Heart left ventricle (tissue), 16 donors: ENCODE measurements at regions not wholly inside any gene's neighbourhood (a gene's known extent, or its start where the extent isn't known, plus 50 kb on each side); places are given as distances from the start of the nearest gene placed in this dataset.

Experiments
- ATAC-seq, 4 donors: fragments of 200-7000 bp; cut with Tn5 transposase; one replicate each; pipeline ENCODE4 v1.9.1; 2020 to 2022; ENCODE audit warnings: moderate library complexity in 4 of 4, mild to moderate bottlenecking in 3 of 4, moderate number of reproducible peaks in 1 of 4
- DNase-seq, 5 donors: peaks; one replicate each; pipeline ENCODE4 v3.0.0-alpha.2; 2020
- H3K27ac ChIP-seq, 12 donors: fragments of 200-600 bp; sonication (generic) in 4 of 12; one replicate each; pipeline versions ENCODE4 v1.5.0 to v1.8.0; 2016 to 2022; ENCODE audit warnings: mild to moderate bottlenecking in 2 of 12
- H3K27me3 ChIP-seq, 9 donors: fragments of 200-600 bp; sonication (generic) in 2 of 9; one replicate each; pipeline versions ENCODE4 v1.5.1 to v1.8.0; 2016 to 2022; ENCODE audit warnings: mild to moderate bottlenecking in 3 of 9
- H3K36me3 ChIP-seq, 9 donors: fragments of 200-600 bp; sonication (generic) in 2 of 9; one replicate each; pipeline versions ENCODE4 v1.5.0 to v1.8.0; 2018 to 2022; ENCODE audit warnings: mild to moderate bottlenecking in 2 of 9
- H3K4me1 ChIP-seq, 12 donors: fragments of 200-600 bp; sonication (generic) in 4 of 12; one replicate each; pipeline versions ENCODE4 v1.5.0 to v1.8.0; 2016 to 2022; ENCODE audit warnings: mild to moderate bottlenecking in 3 of 12
- H3K4me3 ChIP-seq, 12 donors: fragments of 200-600 bp; sonication (generic) in 4 of 12; one replicate each; pipeline versions ENCODE4 v1.5.0 to v1.8.0; 2017 to 2022; ENCODE audit warnings: mild to moderate bottlenecking in 9 of 12, moderate library complexity in 4 of 12
- H3K9me3 ChIP-seq, 12 donors: fragments of 200-600 bp; sonication (generic) in 4 of 12; one replicate each; pipeline versions ENCODE4 v1.5.0 to v1.8.0; 2016 to 2022; ENCODE audit warnings: mild to moderate bottlenecking in 1 of 12
- POLR2A ChIP-seq, 2 donors: fragments of 450-650 bp; IDR thresholded peaks; one replicate each; pipeline ENCODE4 v1.6.1; 2017; ENCODE audit warnings: antibody characterized with exemption in 2 of 2, mild to moderate bottlenecking in 2 of 2, moderate library complexity in 2 of 2
- WGBS, 4 donors: extraction: QIAGEN DNeasy Blood & Tissue Kit in 2 of 4; methylation state at CpG; one replicate each; pipeline versions ENCODE4 v1.1.5 to v1.1.7; 2013 to 2018; 5-methylcytosine and 5-hydroxymethylcytosine counted together
- intact Hi-C, 10 donors: fragments of 100-400 bp; cut with DNase I; formaldehyde crosslinking; loops; one replicate each; pipeline versions ENCODE4 v1.11.1 to v1.14.2; 2022
- TF ChIP-seq, protein P1 (sequence below), 12 donors: fragments of 200-600 bp; sonication (generic) in 4 of 12; IDR thresholded peaks; one replicate each; pipeline versions ENCODE4 v1.5.0 to v1.8.0; 2018 to 2022; ENCODE audit warnings: antibody characterized with exemption in 12 of 12, mild to moderate bottlenecking in 5 of 12
- donor health status: ischemic (EF 13 %, LVEDD 7.1; RV severe dilation, severe dysfunction).
- donor health status: healthy with polysubstance abuse.
- donor health status: DM: no; HTN: yes; CAD: no.
- donor health status: DM: no; HTN: no; CAD: no.
- donor health status: ischemic (EF 25% LVEDD 6.9; RV normal size, moderate dysfunction).
- donor health status: ischemic (EF 25% LVEDD 5.7; RV mildly dilated, moderate dysfunction).
- donor health status: healthy.
- donor health status: DM: yes; HTN: yes; CAD: no.
- donor health status: ischemic (EF 35%, LVEDD 5.7; RV mildly dilated, moderate dysfunction).
- donor health status: nonischemic (EF 11% LVEDD 7.7; RV severe dilation, severe dysfunction).
- donor health status: DM: yes; HTN: yes; CAD: no.
- donor health status: PGD.
- donor health status: ischemic (EF 29% LVEDD 5.4; RV normal size, mild dysfunction).
- donor health status: nonischemic (EF 23%, LVEDD 6.1; RV moderate dilation, normal function).

DNA sequence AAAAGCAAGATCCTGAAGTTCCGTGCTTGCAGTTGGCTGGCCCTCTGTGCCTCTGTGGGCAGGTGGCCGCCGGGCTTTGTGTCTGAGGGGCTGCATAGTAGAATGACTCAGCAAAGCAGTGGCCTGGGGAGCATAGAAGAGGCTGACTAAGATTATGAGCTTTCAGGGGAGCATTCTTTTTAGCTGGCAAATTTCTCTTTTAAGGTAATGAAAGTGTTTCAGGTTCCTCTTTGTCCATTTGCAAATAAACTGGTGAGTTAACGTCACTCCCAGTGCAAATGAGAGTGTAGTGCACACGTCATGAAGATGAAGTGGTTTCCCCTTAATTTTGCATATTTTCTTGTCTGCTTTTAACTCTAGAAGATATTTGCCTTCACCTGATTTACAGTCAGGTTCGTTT, 98.6 kb downstream of the BCL2L11 start:
- Histone ChIP-seq H3K27me3 (no peaks in the 10 kb centered on the region), H3K36me3 (peaks cover 0 to 4% (median 0%) of the 10 kb centered on the region in 9 donors), H3K4me1 (peaks cover 0 to 18% (median 2%) of the 10 kb centered on the region in 12 donors), H3K27ac (no peak overlapping the region), H3K9me3 (peaks cover 0 to 10% (median 2%) of the 10 kb centered on the region in 12 donors), H3K4me3 (no peak overlapping the region)
- intact Hi-C loops = no loop called here
- 86 to 92% (median 90%) methylated on average over 6 of the region's 6 CpGs for WGBS, 4 donors
- no peak for ATAC-seq
- no peak for DNase-seq
- TF ChIP-seq POLR2A (IDR thresholded peaks at IDR 0.05) = no peak
- TF ChIP-seq, protein P1, sequence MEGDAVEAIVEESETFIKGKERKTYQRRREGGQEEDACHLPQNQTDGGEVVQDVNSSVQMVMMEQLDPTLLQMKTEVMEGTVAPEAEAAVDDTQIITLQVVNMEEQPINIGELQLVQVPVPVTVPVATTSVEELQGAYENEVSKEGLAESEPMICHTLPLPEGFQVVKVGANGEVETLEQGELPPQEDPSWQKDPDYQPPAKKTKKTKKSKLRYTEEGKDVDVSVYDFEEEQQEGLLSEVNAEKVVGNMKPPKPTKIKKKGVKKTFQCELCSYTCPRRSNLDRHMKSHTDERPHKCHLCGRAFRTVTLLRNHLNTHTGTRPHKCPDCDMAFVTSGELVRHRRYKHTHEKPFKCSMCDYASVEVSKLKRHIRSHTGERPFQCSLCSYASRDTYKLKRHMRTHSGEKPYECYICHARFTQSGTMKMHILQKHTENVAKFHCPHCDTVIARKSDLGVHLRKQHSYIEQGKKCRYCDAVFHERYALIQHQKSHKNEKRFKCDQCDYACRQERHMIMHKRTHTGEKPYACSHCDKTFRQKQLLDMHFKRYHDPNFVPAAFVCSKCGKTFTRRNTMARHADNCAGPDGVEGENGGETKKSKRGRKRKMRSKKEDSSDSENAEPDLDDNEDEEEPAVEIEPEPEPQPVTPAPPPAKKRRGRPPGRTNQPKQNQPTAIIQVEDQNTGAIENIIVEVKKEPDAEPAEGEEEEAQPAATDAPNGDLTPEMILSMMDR (IDR thresholded peaks at IDR 0.05) = no peak

DNA sequence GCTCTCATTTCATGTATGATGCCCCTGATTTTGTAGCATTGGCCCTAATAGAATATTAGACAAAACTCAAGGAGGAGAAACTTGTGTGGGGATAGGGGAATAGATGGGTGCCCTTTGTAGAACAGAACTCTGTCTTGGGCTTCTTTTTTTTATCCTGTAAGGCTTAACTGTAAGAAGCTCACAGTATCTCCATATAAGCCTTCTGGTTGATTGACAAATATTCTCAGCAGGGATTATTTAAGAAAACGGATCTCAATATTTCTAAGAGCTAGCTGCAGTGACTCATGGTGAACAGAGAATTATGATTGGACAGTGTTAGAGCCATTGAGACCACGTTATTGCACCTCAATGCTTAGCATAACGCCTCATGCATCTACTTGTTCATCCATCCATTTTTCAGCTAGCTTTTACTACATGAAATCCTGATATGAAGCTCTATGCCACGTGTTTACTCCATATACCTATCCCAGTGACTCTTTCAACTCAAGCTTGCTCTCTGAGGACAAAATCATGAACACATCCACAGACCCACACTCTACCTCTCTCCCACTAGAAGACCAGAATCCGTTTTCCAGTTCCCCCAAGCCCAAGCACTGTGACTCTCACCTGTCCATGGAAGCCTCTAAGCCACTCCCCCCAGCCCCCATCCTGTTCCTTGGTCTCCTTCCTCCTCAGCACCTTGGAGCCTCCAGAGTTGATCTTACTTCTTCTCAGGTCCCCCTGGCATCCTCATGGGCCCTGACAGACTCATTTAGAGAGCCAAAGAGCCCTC, 99.2 kb downstream of the BCL2L11 start:
- DNase-seq (no peak), ATAC-seq (no peak)
- Histone ChIP-seq H3K27ac (no peak overlapping the region), H3K36me3 (no peaks in the 10 kb centered on the region), H3K27me3 (no peaks in the 10 kb centered on the region), H3K4me1 (peaks cover 0 to 18% (median 2%) of the 10 kb centered on the region in 12 donors), H3K4me3 (no peak overlapping the region), H3K9me3 (peaks cover 0 to 3% (median 0%) of the 10 kb centered on the region in 12 donors)
- TF ChIP-seq, protein P1 (IDR thresholded peaks at IDR 0.05) = no peak
- TF ChIP-seq POLR2A (IDR thresholded peaks at IDR 0.05) = no peak
- 90 to 95% (median 93%) methylated on average over 5 of the region's 5 CpGs for WGBS, 4 donors
- intact Hi-C loops = no loop called here

DNA sequence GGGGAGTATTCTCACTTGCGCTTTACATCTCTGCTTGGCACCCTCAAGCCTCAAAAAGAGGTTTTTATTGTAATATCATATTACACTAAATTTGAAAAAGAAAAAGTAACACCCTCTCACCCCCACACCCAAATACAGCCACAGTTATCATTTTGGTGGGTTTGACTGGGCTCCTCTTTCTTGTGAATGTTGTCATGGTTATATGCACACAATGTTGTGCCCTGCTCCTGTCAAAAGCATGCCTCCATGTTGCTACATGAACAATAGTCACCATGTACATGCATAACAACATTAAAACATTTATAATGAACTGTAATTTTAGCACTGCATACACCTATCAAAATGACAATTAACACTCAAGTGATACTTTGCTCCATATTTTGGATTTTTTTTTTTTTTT, 100.2 kb downstream of the BCL2L11 start:
- Histone ChIP-seq H3K9me3 (no peaks in the 10 kb centered on the region), H3K4me3 (no peak overlapping the region), H3K27ac (no peak overlapping the region), H3K27me3 (no peaks in the 10 kb centered on the region), H3K4me1 (peaks cover 0 to 18% (median 2%) of the 10 kb centered on the region in 12 donors), H3K36me3 (no peaks in the 10 kb centered on the region)
- TF ChIP-seq, protein P1 (IDR thresholded peaks at IDR 0.05) = no peak
- TF ChIP-seq POLR2A (IDR thresholded peaks at IDR 0.05) = no peak
- DNase-seq (no peak), ATAC-seq (no peak)
- intact Hi-C loops = no loop called here
- 95 to 100% (median 100%) methylated on average over 1 of the region's 1 CpG for WGBS, 4 donors

DNA sequence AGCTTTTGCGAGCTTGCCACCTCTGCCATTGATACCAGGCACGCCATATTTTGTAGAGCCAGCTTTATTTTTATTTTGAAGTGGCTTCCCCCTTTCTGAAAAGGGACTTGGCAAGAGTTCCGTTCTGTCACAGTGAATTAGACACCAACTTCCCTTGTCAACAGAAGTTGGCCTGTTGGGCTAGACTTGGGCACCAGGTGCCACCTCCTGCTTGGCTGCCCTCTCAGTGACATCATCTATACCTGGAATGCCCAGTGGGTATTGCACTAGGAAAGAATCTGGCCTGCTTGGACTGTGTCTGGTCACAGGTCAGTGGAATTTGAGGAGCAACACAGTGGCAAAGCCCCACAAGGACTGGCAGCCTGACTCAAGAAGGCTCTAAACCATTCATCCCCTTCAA, 101.0 kb downstream of the BCL2L11 start:
- H3K4me1 ChIP-seq = peaks cover 0 to 21% (median 2%) of the 10 kb centered on the region in 12 donors
- ATAC-seq (no peak), DNase-seq (no peak)
- TF ChIP-seq, protein P1 (IDR thresholded peaks at IDR 0.05) = no peak
- no peak for TF ChIP-seq POLR2A (IDR thresholded peaks at IDR 0.05)
- no peaks in the 10 kb centered on the region for H3K36me3 ChIP-seq
- no peak overlapping the region for H3K27ac ChIP-seq
- intact Hi-C loops = no loop called here
- no peak overlapping the region for H3K4me3 ChIP-seq
- H3K9me3 ChIP-seq = no peaks in the 10 kb centered on the region
- WGBS, 4 donors = 63 to 75% (median 71%) methylated on average over 3 of the region's 3 CpGs
- no peaks in the 10 kb centered on the region for H3K27me3 ChIP-seq
